GM21825 (cell line): ENCODE measurements at regions not wholly inside any gene's neighbourhood (a gene's known extent, or its start where the extent isn't known, plus 50 kb on each side); places are given as distances from the start of the nearest gene placed in this dataset.

ENCODE experiments used
- ATAC-seq: cut with Tn5 transposase; IDR thresholded peaks from one replicate; pipeline ENCODE4 v1.9.1; 2021; ENCODE audit warnings: mild to moderate bottlenecking, moderate library complexity; ENCODE audit not compliant: unreplicated experiment

DNA sequence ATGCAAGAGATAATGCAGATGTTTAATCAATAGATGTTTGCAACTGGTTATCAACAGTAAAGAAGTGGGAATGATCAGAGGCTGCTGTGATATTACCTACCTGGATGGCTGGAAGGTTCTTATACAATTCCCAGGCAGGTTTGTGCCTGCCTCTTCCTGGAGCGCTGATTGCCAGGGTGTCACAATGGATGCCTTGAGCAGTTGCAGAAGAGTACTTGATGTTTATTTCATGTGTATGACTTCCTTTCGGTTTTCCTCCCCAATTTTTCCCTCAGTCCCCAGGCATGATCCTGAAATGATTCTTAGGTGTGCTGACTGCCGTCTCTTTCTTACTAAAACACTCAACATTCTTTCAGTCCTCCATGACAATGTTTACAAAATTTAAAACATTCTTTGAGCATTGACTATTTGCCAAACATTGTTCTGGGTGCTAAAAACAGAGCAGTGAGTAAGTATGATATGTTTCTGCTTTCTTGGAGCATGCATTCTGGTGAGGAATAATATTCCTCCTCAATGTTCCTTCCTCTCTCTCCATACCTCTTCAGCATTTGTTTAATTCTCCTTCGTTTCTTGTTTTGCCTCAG is 416.6 kb upstream of the TRIB2 start:
- no peak for ATAC-seq

DNA sequence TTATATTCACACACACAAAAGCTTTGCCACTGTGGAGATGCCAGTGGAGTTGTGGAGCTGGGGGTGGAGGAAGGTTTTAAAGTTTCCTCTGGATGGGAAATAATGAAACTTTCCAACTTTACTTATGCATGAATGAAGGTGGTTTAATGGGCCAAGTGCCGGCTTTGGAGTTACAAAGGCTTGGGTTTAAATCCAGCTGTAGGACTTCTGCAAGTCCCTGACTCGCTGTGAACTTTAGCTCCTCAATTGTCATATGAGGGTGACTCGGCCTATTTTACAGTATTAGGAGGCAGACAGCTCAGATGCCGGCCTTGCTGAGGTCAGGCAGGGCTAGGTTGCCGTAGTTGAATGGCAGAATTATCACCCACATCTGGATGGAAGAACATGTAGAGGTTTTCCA is 415.8 kb upstream of the TRIB2 start:
- no peak for ATAC-seq

DNA sequence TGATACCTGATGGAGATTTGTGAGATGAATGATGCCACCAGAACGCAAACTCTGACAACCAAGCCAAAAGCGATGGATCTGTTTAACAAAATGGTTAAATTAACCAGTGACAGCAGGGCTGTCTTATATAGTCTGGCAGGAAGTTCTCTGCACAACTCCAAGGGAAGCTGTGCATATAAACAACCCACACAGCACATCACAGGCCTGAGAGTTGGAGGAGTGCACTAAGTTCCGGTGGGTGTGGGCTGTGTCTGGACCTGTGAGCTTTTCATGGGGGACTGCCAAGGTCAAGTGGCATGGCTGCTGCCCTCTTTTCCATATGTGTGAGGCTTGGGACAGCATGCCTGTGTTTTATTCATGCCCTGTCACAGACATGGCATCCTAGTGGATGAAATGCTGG is 414.6 kb upstream of the TRIB2 start:
- ATAC-seq = no peak

DNA sequence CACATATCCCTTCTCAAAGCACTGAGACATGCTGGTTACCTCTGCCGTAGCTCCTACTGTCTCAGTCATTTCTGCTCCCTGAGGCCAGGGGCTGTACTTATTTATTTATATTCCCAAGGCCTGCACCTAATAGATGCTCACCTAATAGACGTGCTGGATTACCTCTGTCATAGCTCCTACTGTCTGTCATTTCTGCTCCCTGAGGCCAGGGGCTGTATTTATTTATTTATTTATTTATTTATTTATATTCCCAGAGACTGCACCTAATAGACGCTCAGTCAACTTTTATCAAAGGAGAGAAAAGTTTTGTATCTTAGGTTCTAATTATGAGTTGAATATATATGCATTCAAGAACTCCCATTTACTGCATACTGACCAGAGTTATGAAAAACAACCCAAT is 414.0 kb upstream of the TRIB2 start:
- no peak for ATAC-seq

DNA sequence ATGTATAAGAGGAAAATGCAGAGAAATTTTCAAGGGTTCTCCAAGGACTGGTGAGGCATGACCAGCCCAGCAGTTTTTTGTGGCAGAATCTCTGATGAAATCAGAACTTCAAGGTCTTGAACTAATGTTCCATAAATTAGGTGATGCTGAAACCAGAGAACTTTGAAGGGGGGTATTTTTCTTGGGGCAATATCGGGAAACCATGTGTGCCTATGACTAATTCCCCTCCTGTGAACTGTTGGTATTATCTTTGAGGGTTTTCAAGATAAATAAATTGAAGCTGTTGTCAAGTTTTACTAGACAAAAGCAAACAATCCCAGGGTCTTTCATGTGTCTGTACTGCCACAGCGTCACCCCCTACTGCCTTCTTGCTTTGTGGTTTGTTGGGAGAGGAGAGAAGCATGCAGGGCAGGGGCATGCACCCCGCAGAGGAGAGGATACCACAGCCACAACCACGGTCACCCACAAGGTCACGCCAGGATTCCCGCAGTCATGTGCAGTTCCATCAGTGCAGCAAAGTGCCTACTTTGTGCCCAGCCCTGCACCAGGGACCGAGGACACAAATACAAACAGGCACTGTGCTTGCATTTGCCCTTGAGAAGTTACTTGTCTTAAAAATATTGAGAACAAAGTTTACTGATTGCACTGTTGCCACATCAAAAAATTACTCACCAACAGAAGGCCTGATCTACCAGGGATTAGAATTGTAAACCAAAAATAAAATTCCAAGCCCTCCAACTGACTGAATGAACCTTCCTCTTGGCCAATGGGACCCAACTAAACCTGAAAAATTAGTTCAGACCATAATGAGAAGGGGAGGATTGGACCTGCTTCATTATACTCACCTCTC is 413.3 kb upstream of the TRIB2 start:
- no peak for ATAC-seq

DNA sequence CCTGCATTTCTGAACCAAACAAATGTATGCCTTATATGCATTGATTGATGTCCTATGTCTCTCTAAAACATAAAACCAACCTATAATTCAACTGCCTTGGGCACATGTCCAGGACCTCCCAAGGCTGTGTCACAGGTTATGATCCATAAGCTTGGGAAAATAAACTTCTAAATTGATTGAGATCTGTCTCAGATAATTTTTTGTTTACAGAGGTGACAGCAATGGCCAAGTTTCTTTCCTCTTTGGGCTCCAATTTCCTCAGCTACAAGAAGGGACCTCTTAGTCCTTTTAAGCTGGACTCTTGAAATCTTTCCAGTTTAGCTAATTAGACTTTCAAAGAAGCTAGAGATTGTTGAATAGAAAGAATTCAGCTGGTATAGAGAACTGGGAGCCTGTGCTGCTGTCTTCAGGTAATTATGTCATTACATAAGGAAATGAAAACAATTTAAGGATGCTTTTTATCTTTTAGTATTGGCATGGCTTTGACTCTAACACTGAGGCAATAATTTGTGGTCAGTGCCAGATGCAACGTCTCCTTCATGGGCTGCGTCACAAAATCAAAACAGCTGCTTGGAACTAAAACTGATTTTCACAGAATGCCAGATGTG is 412.1 kb upstream of the TRIB2 start:
- ATAC-seq = no peak

DNA sequence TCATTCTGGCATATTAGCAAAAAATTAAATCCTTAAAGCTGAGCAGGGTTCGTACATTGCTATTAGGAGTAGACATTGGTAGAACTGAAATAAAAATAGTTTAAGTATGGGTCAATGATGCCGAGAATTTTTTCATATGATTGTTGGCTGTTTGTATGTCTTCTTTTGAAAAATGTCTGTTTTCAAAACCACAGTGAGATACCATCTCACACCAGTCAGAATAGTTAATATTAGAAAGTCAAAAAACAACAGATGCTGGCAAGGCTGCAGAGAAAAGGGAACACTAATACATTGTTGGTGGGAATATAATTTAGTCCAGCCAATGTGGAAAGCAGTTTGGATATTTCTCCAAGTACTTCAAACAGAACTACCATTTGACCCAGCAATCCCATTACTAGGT is 410.8 kb upstream of the TRIB2 start:
- no peak for ATAC-seq

DNA sequence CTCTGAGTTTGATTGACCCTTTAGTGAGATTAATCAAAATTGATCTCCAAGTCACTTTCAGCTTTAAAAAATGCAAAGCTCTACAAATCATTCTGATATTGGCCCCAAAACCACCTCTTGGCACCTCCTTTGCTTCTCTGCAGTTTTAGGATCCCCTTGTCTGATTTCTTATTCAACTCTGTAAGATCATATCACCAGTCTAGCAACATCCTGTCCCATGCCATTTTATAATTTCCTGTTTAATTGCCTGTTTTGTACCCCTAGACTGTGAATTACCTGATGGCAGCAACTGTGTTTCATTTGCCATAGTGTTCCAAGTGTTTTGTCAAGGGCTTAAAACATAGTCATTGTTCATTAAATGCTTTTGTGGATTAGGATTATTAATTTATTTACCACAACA is 406.3 kb upstream of the TRIB2 start:
- no peak for ATAC-seq

DNA sequence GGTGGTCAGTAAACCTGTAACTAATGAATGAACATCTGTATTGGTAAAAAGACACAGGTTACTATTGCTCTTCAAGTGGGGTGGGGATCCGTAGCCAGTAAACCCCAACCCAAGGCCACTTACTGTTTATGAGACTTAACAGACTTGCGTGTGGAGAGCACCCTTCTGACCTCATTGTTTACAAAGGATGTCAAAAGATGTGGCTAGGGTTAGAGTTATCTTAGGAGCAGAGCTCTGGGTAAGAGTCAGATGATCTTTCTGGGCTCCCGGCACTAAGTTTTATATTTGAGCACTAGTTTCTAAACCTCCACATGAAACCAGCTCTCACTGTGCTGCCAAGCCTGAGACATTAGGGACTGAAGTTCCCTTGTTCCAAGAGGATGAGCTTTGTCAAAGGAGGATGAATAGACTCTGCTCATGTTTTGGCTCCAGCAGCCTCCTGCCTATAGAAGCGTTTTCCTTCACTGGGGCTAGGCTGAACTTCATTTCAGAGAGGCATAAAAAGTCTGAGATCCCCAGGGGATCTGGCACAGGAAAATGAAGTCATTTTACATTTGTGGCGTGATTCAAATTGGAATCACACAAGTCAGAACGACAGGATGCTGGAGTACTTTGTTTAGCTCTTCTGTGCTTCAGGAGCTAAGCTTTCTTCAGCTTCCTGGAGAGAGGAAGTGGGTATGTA is 403.1 kb upstream of the TRIB2 start:
- ATAC-seq = no peak

DNA sequence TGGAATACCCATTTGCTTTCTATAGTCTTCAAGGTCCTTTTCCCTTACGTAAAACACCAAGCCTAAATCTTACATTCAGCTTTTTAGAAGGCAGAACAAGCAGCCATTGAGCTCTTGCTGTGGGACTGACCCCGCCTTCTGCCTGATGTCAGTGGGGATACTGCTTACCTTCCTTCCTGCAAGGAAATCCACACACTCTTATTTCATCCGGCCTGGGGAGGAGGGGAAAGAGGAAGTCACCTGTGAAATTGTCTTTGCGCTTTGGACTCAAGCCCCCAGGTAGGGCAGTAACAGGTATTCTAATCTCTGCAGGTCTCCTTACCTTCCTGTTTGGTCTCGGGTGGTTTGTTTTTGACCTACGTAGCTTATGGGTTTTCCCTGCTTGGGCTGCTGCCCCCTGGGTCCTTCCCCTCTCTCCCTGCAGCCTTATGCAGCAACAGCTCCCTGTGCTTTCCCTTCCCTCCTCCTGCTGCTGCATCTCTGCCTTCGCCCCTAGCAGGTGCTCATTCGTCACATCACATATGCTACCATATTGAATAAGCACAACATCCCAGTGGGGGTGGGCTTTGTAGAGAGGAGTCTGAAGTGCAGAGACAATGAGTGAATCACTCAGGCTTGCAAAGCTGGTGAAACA is 402.5 kb upstream of the TRIB2 start:
- no peak for ATAC-seq

DNA sequence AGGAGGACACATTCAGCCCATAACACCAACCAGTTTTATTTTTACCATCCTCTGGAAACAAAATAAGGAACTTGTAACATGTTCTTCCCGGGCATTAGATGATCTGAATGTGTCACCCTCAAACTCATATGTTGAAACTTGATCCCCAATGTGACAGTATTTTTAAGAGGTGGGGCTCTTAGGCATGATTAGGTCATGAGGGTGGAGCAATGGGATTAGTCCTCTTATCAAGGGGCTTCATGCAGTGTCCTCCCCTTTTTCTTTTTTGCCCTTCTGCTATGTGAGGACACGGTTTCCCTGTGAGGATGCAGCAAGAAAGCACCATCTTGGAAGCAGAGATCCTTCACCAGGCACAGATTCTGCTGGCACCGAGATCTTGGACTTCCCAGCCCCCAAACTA is 401.5 kb upstream of the TRIB2 start:
- no peak for ATAC-seq

DNA sequence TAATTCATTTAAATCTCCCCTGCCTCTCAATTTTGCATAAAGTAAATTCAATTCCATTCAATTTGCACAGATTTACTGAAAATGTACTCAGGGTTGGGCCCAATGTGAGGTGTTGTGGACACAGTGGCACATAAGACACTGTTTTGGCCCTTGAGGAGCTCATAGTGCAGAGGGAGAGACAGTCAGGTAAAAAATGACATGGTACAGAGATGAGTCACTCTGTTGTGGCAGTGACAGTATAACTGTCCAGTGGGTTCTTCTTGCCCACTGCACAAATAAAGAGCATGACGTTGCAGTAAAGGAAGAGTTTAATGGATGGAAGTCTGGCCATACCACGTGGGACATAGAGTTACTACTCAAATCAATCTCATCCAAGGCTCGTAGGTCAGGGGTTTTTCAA is 400.3 kb upstream of the TRIB2 start:
- no peak for ATAC-seq

DNA sequence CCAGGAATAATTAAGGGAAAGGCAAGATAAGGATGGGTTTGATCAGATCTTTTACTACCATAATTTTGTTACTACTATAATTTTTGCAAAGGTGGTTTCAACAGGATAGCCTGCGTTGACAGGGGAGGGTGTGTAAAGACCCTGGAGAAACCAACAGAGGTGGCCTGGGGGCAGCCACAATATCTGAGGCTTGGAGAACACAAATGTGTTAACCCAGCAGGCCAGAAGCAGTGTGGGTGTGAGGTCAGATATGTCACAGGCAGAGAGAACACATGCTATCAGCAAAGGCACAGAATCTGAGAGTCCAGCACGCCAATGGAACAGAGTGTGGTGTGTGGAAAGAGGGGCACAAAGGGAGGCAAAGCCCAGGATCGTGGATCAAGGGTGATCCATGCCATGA is 399.4 kb upstream of the TRIB2 start:
- ATAC-seq = no peak

DNA sequence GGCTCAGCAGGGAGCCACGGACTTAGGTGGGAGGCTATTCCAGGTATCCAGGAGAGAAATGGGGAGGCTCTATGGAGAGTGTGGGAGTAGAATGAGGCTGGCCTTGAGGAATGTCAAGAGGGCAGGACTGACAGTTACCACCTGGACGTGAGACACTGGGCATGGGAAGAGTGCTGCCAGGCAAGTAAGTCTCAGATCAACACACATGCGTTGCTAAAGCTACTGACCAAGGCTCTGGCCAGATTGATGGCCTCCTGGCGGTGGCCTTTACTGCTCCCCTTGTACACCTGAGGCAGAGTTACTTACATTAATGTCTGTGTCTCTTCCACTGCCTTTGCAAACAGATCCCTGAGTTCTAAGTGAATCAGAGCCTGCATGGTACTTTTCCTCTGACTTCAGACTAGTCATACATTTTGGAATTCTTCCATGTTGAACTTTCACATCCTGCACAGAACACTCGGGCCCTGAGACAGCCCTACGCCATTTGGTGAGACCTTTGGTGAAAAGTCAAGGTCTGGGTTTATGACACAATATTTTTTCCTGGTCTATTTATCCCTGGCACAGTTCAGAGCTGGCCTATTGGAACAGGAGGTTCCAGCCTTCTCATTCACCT is 398.8 kb upstream of the TRIB2 start:
- ATAC-seq = no peak

DNA sequence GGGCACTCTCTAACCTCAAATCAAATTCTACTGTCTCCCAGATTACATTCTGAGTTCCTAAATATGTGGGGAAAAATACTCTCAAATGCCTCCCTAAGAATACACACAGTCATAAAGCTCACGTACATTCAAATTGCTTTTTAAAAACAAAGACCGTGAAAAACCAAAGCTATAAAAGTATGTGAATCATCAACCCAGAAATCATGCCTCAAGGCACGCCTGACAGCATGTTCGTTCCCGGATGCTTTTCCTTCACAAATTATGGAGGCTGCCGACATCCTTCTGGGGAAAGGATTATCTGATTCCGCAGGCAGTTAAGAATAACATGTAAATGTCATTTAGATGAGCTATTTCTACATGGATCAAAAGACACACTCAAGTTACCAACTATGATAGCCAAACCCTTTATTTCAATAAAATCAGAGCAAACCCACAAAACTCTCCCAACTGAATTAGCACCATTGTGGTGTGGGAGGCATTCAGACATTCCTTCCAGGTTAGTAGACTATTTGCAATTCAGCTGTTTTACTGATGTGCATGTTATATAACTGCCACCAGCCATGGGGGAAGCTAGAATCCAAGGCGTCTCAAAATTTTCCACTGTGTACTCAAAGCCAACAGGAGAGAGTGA is 398.2 kb upstream of the TRIB2 start:
- no peak for ATAC-seq

DNA sequence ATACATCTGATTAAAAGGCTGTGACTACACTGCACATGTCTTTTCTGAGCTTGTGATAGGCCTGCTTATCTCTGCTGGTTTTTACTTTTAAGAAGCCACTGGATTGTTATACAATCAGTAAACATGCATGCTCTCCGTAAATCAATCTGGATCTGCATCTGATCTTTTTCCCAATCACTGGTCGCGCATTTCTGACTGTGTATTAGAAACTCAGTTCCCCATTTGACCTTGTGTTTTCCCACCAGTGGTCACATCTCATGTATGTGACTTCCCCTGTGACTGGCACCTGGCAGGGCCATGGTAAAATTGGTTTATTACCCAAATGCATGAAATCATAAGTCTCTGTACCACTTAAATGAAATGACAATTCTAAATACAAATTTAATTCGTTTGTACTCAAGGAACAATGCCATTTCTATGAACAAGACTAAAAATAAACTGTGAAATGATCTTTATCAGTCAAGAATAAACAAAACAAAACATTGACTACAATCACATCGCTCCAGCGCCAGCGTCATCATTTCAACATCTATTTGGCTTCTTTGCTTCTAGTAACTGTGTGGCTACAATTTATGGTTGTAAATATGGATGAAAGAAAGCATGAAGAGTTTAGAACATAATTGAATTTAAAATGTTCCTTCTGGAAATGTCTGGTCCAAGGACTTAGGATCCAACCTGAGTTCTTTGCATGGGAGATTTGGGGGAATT is 396.6 kb upstream of the TRIB2 start:
- ATAC-seq = no peak

DNA sequence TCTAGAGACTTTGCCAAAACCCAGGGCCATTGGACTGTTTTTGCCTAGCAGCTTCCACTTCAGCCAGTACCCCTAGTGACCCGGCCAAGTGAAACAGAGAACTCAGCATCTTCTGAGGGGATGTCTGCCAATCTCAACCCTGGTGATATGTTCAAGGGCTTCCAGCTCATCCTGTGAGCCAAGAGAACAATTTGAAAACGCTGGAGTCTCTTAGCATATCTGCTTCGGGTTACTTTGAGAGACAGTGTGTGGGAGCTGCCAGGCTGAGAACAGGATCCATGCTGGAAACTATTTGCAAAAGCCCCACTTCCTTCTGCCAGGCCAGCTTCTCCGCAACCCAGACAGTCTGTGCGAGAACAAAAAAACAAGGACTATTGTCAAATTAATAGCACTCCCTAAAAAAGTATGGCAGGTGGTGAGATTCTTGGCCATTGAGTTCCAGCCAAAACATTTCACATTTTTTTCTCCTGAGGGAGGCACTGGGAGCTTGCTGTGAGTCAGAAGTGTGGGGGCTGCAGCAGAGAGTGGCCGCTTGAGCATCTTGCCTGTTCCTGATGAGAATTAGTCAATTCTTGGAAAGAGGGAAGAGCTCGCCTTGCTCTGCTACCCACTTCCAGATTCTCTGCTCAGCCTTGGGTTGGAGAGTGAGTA is 395.6 kb upstream of the TRIB2 start:
- no peak for ATAC-seq

DNA sequence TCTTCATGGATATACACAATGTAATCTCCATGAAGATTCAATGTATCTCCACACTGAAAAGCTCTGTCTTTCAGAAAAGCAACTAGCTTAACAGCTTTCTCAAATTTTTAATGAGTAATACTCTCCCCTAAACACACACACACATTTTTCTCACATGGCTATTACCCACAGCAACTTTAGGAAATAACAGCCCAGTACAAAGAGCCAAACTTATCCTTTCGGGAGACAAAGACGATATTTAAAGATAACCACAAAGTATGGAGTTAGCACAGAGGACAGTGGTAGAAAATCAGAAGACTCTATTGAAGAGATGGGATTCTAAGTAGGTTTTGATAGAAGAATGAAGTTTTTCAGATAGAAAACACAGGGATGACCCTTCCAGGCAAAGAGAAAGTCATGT is 394.9 kb upstream of the TRIB2 start:
- ATAC-seq = no peak

DNA sequence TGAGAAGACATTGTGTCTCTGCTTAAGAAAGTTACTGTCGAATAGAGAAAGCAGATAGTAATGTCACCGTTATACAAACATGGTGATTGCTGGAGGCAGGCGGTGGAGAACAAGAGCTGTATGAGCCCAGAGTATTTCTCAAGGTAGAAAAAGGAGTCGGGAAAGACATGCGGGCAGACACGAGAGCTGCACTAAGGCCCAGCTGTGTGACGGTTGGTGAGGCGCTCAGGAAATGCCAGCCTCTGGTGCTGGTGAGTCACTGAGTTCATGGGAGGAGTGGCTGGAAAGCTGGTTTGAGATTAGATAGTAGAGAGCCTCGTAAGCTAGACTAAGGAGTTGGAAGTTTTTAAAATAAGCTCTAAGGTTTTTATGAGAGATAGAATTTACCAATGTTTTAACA is 390.9 kb upstream of the TRIB2 start:
- no peak for ATAC-seq
